GM10248 (cell line): ENCODE measurements at regions not wholly inside any gene's neighbourhood (a gene's known extent, or its start where the extent isn't known, plus 50 kb on each side); places are given as distances from the start of the nearest gene placed in this dataset.

Source experiments
- CTCF ChIA-PET: fragments of 300-600 bp; sonication (Branson Sonifier 250); formaldehyde crosslinking; extraction: SDS; loops from one replicate; lab custom pipeline; 2021; ENCODE audit warnings: antibody characterized with exemption; lab: Yijun Ruan, JAX
- POLR2A ChIA-PET: fragments of 350-650 bp; sonication (Branson Sonifier 250); formaldehyde crosslinking; extraction: SDS; loops from one replicate; lab custom pipeline; 2020; ENCODE audit warnings: antibody characterized with exemption; lab: Yijun Ruan, JAX
- DNase-seq: peaks from one replicate; pipeline ENCODE4 v3.0.0; 2012; ENCODE audit errors: extremely low spot score
- CTCF ChIP-seq: IDR thresholded peaks from 2 replicates; pipeline ENCODE4 v1.5.1; 2012; ENCODE audit warnings: mild to moderate bottlenecking, low read depth; ENCODE audit errors: extremely low read depth, missing control alignments, control extremely low read depth

- ChIA-PET CTCF (no interaction called here), POLR2A (no interaction called here)
- no peak for TF ChIP-seq CTCF
- no peak for DNase-seq
Measured at GRCh38 chr22:48545987-48546386, 1281.7 kb downstream of the BRD1 start.

GRCh38 chr22:48541401-48542098 is 1286.1 kb downstream of the BRD1 start:
- TF ChIP-seq CTCF: no peak
- DNase-seq: no peak
- POLR2A ChIA-PET: no interaction called here
- CTCF ChIA-PET: no interaction called here

- DNase-seq: no peak
- ChIA-PET CTCF (no interaction called here), POLR2A (no interaction called here)
- no peak for TF ChIP-seq CTCF
Measured at GRCh38 chr22:48539261-48539660, 1288.4 kb downstream of the BRD1 start.

- CTCF ChIA-PET: no interaction called here
- POLR2A ChIA-PET: no interaction called here
- no peak for TF ChIP-seq CTCF
- DNase-seq: no peak
Measured at GRCh38 chr22:48538291-48538820, 1289.3 kb downstream of the BRD1 start.

GRCh38 chr22:48537343-48537680 is 1290.4 kb downstream of the BRD1 start:
- DNase-seq: no peak
- TF ChIP-seq CTCF: no peak
- ChIA-PET CTCF (no interaction called here), POLR2A (no interaction called here)

GRCh38 chr22:48536541-48537342 is 1290.9 kb downstream of the BRD1 start:
- CTCF ChIA-PET: no interaction called here
- TF ChIP-seq CTCF: no peak
- POLR2A ChIA-PET: no interaction called here
- no peak for DNase-seq
